HL-60/S4 (cell line): ENCODE measurements at regions not wholly inside any gene's neighbourhood (a gene's known extent, or its start where the extent isn't known, plus 50 kb on each side); places are given as distances from the start of the nearest gene placed in this dataset.

Experiments used
- in situ Hi-C: fragments of 300-500 bp; cut with MboI; formaldehyde crosslinking; loops from 2 replicates; pipeline ENCODE4 v1.14.3; 2022; ENCODE audit warnings: low sequenced_read_pairs

DNA sequence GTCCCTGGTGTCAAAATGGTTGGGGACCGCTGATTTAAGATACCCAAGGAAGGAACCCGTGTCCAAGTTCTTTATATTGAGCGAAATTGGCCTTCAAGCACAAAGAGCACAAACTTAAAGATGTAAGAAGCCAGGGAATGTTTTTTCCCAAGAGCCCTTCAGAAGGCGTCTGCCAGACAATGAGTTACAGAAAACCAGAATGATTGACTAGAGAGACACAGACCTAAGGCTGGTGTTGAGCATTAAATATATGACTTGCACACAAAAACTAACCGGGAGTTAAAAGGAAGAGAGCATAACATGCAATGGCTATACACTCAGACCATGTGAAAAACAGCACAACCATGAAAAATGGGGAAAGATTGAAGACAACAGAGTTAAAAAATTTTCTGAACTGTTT lies 157.5 kb upstream of the FAM9B start:
- in situ Hi-C loops, result no loop called here

DNA sequence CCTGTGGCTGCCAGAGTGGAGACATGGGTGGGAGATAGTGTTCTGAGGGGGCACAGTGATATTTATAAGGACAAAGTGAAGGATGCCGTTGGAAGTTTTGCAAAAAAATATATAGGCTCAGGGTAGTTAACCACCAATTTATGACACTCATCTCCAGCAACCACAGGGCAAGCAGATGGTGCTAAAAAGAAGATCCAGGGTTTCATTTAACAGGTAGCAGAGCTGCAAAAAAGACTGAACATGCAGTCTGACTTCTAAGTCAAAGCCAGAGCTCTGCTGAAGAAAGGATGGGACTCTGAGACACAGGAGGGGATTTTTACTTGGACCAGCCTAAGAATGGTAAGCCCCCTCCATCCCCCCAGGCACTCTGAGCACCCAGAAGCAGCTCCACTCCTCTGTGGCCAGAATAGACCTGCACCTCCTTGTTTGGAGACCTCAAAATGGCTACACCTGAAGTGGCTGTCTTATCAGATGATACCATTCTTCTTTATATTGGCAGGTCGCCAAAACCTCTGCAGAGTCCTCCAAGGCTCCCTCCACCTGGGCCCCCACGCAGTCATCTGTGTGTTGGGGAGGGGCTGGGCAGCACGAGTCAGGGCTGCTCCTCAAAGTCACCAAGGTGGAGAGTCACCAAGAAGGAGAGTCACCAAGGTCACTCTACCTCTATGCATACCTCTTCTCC lies 161.4 kb upstream of the FAM9B start:
- in situ Hi-C loops, result no loop called here

DNA sequence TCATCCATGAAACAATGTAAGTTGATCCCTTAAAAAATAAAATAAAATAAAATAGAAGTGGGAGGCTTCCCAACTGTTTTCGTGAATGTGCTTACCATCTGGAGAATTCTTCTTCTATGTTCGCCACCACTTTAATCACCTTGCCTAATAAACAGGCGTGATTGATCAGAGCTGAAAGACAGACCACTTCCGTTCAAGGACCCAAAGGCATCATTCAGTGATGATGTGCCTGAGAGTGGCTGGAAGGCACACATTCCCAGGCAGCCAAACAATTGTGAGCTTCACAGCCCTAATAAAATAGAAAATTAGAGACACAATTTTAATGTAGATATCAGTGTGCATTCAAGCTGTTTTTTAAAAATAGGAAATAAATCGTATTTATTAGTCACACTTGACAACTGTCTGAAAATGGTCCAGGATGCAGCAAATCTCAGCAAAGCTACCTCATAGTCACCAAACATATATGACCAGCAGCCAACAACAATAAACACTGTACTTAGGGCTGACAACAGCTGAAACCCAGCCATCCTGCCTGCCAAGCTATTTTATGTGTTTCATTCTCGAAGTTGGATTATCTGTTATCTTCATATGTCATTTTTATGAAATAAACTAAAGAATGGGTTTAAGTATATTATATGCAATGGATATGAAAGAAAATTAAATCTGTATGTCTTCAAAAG lies 163.2 kb upstream of the FAM9B start:
- in situ Hi-C loops, result no loop called here

DNA sequence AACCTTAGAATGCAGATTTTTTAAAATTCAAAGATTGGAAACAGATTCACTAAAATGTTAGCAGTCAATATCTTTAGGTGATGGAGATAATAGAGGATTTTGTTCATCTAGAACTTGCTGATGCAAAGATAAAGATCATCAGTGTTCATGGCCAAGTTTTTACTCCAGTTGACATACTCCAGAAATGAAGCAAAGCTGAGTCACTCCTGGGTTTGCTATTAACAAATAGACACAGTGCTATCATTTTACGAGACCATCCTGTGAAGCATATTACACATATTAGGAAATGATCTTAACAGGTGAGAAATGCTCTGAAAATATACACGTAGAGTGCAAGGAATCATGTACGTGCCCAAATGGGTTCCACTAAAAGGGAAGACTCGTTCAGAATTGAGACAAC lies 170.6 kb upstream of the FAM9B start:
- in situ Hi-C loops, result no loop called here

DNA sequence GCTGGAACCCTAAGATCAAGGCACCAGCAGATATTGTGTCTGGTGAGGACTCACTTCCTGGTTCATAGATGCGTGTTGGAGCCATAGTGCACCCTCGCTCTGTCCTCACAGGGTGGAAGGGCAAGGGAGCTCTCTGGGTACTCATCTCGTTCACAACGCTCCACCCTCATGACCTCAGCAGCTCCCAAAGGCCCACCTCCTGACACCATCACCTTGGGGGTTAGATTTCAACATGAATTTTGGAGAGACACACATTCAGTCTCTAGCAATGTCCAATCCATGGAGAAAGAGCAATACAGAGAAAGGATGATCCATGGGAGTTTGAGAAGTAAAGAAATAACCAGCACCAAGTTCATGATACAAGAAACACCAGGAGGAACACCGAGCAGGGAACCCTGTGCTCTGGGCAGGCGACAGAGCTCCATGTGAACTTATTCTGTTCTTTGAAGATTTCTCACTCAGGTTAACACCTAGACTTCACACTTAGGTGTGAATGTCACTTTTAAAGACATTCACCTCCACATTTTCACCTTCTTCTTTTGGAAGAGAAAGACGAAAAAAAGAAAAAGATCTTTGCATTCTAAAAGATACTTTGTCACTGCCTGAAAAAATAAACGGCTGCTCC lies 171.8 kb upstream of the FAM9B start:
- in situ Hi-C loops, result no loop called here

DNA sequence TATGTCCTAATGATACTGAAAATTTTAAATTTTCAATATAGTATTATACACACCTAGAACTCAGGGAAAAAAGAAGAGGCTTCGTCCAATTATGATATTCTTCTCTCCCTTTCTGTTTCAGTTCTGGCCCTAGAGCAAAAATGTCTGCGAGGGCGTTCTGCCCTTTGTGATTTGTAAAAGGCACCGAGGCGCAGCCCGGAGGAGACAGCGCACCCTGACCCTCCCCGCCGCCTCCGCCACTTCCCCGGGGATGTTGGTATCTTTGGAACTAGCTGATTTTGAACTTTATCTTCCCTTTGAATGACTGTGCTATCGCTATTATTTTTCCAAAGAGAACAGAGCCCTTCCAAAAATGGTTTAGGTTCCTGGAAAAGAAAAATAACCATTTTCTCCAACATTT lies 173.2 kb upstream of the FAM9B start:
- in situ Hi-C loops, result no loop called here

DNA sequence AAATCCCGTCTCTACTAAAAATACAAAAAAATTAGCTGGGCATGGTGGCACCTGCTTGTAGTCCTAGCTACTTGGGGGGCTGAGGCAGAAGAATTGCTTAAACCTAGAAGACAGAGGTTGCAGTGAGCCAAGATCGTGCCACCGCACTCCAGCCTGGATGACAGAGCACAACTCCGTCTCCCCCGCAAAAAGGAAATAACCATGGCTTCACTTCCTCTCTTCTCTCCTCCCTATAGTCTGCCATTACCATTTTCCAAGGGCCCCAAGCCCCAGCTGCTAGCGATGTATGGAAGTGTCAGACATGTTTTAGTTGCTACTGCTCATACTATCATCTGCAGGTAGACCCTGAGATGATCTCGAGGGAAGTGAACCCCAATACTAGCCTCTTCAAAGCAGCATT lies 177.3 kb upstream of the FAM9B start:
- in situ Hi-C loops, result no loop called here

DNA sequence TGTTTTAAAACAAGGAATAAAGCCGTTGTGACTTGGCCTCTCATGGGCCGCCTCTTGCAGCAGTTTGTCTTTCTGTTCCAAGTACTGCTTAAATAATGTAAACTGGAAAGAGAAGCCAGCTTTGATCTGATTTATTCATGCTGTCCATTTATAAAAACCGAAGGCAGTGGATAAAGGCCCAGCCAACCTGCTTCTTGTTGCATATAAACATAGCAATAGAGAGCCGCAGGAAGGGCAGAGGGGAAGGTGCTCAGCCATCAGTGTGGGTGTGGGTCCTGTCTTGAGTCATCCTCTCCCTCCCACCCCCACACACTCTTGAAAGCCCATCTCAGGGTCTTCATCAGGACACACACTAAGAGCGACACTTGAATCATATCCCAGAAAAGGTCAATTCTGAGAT lies 187.9 kb upstream of the FAM9B start:
- in situ Hi-C loops, result no loop called here

DNA sequence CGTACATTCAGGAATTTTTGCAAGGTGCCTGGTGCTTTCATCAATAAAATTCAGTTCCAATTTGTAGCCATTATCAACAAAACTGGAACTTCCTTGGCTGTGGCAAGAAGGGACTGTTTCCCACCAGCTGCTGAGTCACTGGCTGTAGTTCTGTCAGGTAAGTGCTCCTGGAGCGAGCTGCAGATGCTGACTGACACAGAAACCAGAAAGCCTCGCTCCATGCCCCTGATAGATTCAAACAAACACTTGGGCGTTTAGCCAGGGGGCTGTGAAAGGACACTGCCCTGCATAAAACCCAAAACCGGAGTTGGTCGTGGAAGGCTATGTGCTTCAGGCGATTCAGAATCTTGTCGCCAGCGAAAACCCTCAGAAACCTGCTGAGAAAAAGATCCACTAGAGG lies 188.4 kb upstream of the FAM9B start:
- in situ Hi-C loops, result no loop called here

DNA sequence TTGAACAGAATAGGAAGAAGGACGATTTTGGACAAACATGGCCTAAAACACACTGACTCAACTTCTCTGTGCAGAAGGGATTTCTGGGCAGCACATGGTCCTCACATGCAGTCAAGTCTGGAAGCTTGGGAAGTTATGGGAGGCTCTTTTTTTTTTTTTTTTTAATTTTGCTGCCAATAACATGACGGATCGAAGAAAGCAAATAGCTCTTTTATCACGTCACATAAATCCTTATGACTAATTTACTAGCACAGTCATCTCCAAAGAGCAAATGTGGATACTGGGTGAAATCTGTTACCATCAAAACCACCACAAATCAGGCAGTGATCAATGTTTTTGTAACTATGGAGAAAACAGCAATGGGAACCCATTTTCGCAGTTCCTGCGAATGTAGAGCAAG lies 193.3 kb upstream of the FAM9B start:
- in situ Hi-C loops, result no loop called here

DNA sequence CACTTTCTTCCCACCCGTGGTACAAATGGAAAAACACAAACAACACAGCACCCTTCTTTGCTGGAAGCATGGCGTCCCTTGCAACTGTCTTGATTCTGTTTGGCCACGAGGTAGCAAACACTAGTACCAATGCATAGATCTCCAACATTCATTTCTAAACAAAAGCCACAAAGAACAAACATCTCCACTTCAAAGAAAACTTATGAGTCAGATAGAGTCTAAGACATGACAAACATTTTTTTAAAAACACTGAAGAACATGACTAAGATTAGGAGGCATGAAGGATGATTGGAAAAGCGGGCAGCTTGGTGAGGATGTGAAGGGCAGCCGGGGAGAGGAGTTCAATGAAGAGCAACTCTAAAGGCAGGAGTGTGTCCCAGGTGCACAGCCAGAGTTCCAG lies 197.6 kb upstream of the FAM9B start:
- in situ Hi-C loops, result no loop called here

DNA sequence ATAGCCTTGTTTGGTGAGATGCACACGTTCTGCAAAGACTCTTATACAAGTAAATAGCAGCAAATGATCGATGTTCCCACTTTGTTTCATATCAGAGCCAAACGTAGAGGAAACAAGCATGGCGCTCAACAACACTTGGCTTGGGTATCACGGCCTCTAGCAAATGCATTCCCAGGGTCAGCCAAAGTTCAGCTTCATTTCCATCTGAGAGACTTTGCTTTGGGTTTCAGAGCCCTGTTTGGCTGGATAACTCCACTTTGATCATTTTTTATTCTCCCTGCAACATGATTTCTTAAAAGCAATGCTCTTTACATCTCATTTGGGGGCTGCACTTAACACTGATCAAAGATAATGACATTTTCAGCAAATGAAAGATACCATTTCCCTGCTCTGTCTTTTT lies 199.2 kb upstream of the FAM9B start:
- in situ Hi-C loops, result no loop called here

DNA sequence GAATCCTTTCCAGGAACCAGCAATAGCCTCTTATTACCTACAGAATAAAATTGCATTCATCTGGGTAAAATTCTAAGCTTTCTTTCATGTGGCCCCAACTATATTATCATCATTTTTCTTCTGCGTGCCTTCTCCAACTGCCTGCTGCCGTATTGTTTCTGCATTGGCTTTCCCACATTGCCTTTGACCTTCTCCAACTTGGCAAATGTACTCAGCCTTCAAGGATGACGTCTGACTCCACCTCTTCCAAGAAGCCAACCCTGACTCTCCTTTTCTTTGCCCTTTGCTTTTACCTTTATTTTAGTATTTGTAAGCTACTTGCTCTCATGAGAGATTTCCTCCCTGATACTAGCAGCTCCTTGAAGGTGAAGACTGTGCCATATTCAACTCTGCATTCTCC lies 200.4 kb upstream of the FAM9B start:
- in situ Hi-C loops, result no loop called here

DNA sequence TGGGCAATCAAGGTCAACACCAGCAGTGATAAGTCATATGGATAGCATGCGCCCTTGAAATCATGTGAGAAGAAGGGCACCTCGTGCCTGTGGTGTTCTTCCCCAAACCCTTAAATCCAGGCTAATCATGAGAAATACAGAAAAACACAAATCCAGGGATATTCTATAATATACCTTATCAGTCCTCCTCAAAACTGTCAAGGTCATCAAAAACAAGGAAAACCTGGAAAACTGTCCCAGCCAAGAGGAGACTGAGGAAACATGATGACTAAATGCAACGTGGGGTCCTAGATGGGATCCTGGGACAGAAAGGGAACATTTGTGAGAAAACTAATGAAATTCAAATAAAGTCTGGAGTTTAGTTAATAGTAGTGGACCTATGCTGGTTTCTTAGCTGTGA lies 201.8 kb upstream of the FAM9B start:
- in situ Hi-C loops, result no loop called here

DNA sequence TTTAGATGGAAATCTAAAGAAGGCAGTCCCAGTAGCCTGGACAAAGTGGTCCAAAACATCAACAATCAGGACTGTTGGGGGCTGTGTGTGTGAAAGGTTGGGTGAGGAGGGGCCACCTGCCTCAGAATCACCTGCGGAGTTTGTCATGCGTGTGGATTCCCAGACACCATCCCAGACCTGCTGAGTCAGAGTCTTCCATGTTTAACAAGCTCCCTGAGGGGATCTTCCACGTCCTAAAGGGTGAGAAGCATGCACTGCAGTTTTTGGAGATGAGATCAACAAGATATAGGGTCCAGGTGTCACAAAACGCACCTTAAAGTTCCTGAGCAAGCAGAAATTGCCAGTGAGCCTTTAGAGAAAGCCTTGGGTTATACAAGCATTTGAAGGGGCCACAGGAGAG lies 207.0 kb upstream of the FAM9B start:
- in situ Hi-C loops, result no loop called here

DNA sequence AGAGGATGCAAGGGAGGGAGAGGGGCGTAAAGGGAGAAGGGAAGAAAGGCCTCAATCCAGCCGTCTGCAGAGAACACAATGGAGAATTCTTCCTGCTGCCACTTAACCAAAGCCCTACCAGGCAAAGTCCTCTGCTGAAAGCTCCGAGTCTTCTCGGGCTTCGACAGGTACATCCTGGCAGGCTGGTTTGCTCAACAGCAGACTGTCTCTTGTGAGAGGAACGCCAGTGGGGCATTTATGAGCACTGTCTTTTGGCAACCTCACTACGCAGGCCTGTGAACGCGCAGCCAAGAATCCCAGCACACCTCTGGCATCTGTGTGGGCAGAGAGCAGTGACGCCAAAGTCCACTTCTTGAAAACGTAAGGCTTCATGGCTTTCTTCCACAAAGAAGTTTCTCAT lies 207.5 kb upstream of the FAM9B start:
- in situ Hi-C loops, result no loop called here

DNA sequence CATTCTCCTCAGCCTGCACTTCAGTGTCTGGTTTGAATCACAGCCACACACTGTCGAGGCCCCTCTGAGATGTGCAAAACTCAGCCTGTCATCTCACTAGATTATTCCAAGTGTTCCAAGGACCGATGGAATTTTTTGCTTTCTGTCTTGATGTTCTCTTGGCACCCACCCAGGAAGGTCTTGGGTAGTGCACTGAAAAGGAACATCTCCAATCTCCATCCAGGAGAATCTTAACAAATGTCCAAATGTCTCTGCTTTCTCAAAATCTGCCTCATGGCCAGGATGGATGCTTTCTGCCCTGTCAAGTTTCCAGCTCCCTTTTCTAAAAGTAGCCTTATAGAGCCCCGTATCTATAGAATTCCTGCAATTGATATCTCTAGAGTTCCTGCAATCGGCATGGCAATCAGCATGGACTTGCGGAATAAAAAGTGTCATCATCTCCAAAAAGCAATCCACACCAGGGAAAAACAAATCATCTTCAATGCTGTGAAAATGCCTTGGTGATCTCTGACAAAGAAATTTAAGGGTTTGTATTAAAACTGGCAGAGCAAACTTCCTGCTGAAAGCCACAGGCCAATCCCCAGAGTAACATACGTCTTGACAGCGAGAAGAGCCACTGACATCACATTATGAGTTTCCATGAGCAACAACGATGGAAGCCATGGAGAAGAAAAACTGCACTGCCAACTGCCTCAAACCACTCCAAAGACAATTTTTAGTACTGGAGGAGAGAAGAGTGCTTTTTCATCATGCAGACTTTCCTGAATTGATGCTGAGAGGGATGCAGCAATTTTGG lies 215.3 kb upstream of the FAM9B start:
- in situ Hi-C loops, result no loop called here

DNA sequence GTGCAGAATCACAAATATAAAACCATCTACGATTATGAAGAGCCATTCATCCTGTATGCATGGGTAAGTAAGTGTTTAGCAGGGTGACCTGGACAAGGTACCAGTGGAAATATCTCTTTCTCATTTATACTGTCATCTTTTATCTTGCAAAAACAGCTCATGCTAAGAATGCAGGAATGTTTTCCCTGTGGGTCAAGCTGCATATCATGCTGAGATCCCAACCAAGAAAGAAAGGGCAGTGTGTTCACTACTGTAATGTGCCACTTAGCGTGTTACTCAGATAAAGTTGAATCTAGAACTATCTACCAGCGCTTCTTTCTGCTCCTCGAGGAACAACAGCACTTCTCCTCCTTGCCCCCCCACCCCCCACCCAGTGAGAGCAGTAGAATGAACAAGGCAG lies 212.7 kb upstream of the TBL1X start:
- in situ Hi-C loops, result no loop called here

DNA sequence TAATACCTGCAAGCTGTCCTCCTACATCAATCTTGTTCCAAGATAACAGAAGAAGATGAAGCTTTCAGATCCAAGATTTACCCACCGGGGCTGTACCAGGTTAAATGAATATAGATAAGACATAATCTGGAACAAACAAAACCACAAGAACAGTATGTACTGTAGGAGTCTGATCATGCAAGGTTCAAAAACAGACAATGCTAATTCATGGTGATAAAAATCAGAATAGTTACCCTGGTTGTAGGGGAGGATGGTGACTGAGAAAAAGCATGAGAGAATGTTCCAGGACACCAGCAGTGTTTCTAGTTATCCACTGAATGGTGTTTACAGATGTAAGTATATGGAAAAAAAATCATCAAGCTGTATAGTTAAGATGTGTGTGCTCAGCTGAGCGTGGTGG lies 211.6 kb upstream of the TBL1X start:
- in situ Hi-C loops, result no loop called here

DNA sequence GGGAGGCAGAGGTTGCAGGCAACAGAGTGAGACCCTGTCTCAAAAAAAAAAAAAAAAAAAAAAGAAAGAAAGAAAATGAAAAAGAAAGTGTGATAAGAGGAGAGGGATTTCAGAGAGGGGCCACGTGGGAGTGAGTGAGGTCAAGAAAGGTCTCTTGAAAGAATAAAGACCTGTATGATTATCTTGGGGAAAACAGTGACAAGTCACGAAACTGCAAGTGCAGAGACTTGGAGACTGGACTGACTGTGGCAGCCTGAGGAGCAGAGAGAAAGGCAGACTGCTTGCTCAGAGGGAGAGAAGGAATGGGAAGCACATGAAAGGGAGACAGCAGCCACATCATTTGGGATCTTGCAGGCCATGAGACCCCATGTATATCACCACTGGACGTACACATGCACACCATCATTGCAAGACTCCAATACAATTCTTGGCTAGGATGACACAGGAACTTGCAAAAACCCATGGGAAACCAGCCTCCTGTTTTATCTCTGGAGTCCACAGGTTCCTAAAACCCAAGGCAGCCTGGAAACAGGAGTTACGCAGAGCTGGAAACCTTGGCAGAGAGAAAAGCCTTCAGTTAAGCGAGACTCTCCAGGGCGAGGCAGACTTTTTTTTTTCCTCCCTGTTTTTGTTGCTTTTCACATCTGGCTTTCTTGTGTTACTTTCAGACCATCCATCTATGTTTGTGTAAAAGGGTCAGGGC lies 207.0 kb upstream of the TBL1X start:
- in situ Hi-C loops, result no loop called here

DNA sequence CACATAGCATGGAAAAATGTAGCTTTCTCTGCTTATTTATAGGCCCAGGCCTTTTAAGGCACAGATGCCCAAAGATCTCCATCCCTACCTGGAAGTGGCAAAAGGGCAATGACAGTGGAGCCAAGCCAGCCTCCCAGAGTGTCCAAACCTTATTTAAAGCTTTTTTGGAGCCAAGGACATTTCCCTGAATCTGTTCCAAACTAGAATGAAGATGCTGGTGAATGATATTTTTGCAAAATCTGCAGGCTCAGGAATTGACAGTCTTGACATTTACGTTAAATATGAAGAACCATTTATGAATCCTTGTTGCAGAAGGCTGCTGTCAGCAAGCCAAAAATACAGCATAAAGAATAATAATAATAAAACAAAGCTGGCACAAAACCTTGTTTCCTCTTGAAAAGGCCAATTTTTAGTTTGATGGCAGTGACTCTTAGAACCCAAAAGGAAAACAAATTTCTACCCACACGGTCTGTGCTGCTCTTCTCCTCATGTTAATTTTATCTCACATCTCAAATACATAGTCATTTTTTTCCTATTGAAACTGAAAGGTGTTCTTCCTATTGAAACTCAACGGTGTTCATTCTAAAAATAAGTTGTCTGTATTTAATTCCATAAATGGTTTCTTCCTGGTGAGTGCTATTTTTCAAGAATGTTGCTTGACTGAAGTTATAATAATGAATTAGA lies 206.3 kb upstream of the TBL1X start:
- in situ Hi-C loops, result no loop called here
